ENCODE measurements at regions not wholly inside any gene's neighbourhood (a gene's known extent, or its start where the extent isn't known, plus 50 kb on each side); places are given as distances from the start of the nearest gene placed in this dataset.

DNA sequence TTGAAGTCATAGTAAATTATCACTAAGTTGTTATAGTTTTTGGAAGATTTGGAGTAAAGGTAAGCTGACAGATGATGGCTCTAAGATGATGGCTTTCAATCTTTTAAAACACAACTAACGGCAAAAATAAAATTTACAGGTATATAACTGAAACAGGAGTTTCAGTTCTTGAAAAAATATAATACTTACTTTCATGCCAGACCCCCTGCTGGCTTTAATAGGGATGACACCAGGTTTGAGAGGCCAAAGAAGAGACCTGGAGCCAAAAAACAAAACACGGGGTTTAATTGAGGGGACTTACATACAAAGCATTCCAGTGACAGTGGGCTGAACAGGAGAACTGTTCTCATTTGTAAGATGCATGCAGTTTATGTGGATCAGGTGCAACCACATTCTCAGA lies 301.7 kb upstream of the PCSK5 start:
- no peak for TF ChIP-seq POLR2AphosphoS5 (IDR thresholded peaks at IDR 0.05; ENCODE audit: borderline replicate concordance, low read depth, low read length)
- TF ChIP-seq EZH2 (IDR thresholded peaks at IDR 0.05) = no peak
- no peak for TF ChIP-seq FOXP2 (optimal IDR thresholded peaks at IDR 0.05; ENCODE audit: control extremely low read depth, extremely low read length, insufficient read depth)
